HG03097 (cell line): ENCODE measurements at regions not wholly inside any gene's neighbourhood (a gene's known extent, or its start where the extent isn't known, plus 50 kb on each side); places are given as distances from the start of the nearest gene placed in this dataset.
"Not testable (repeated sequence)": the region's sequence is repeated elsewhere in the genome, so short reads cannot be mapped to it uniquely, and the experiment has no call there.

Source experiments
- ATAC-seq: cut with Tn5 transposase; IDR thresholded peaks from one replicate; pipeline ENCODE4 v1.9.1; 2021; ENCODE audit not compliant: unreplicated experiment, low FRiP score

GRCh38 chr18:42445359-42445758 is 490.3 kb downstream of the PIK3C3 start:
- no peak for ATAC-seq

- ATAC-seq, result no peak
These were observed 491.2 kb downstream of the PIK3C3 start for GRCh38 chr18:42446195-42446594.

- ATAC-seq, result no peak
These were observed 492.7 kb downstream of the PIK3C3 start for GRCh38 chr18:42447688-42448087.

- ATAC-seq, result no peak
These were observed 503.2 kb downstream of the PIK3C3 start for GRCh38 chr18:42458226-42458625.

GRCh38 chr18:42459873-42460272 is 504.8 kb downstream of the PIK3C3 start:
- ATAC-seq, result no peak

- no peak for ATAC-seq
These were observed 516.9 kb downstream of the PIK3C3 start for GRCh38 chr18:42471885-42472284.

- ATAC-seq, result no peak
These were observed 518.6 kb downstream of the PIK3C3 start for GRCh38 chr18:42473611-42474010.

GRCh38 chr18:42474577-42474976 is 519.5 kb downstream of the PIK3C3 start:
- no peak for ATAC-seq

GRCh38 chr18:42475157-42475556 is 520.1 kb downstream of the PIK3C3 start:
- ATAC-seq, result no peak

- ATAC-seq, result no peak
These were observed 522.2 kb downstream of the PIK3C3 start for GRCh38 chr18:42477267-42477666.

- no peak for ATAC-seq
These were observed 525.4 kb downstream of the PIK3C3 start for GRCh38 chr18:42480441-42480840.

- no peak for ATAC-seq
These were observed 529.6 kb downstream of the PIK3C3 start for GRCh38 chr18:42484648-42485047.

- no peak for ATAC-seq
These were observed 531.2 kb downstream of the PIK3C3 start for GRCh38 chr18:42486271-42486670.

GRCh38 chr18:42508683-42509296 is 553.8 kb downstream of the PIK3C3 start:
- no peak for ATAC-seq

- ATAC-seq, result peak; percentile 89
These were observed 554.8 kb downstream of the PIK3C3 start for GRCh38 chr18:42509750-42510415.

GRCh38 chr18:42510540-42510939 is 555.5 kb downstream of the PIK3C3 start:
- ATAC-seq, result no peak

GRCh38 chr18:42513441-42513840 is 558.4 kb downstream of the PIK3C3 start:
- no peak for ATAC-seq

GRCh38 chr18:42514512-42514911 is 559.5 kb downstream of the PIK3C3 start:
- no peak for ATAC-seq

GRCh38 chr18:42517896-42518295 is 562.9 kb downstream of the PIK3C3 start:
- ATAC-seq, result no peak

- not testable (repeated sequence) for ATAC-seq
These were observed 563.3 kb downstream of the PIK3C3 start for GRCh38 chr18:42518331-42518730.

GRCh38 chr18:42520138-42520537 is 565.1 kb downstream of the PIK3C3 start:
- ATAC-seq, result no peak

GRCh38 chr18:42525905-42526304 is 570.9 kb downstream of the PIK3C3 start:
- ATAC-seq, result no peak
